NCI-H774 (cell line): ENCODE measurements at regions not wholly inside any gene's neighbourhood (a gene's known extent, or its start where the extent isn't known, plus 50 kb on each side); places are given as distances from the start of the nearest gene placed in this dataset.
A peak's percentile ranks its signal among the peaks of the same experiment; 100 is the strongest.

Source experiments
- DNase-seq: peaks from one replicate; lab custom pipeline; 2025; lab: John Stamatoyannopoulos, UW

- DNase-seq: no peak
Observed at GRCh38 chr13:33746867-33747266, 71.1 kb upstream of the RFC3 start.

GRCh38 chr13:33751151-33751550, 66.8 kb upstream of the RFC3 start:
- DNase-seq: no peak

- no peak for DNase-seq
Observed at GRCh38 chr13:33752094-33752493, 65.9 kb upstream of the RFC3 start.

GRCh38 chr13:33752597-33752996, 65.4 kb upstream of the RFC3 start:
- no peak for DNase-seq

GRCh38 chr13:33756929-33757328, 61.0 kb upstream of the RFC3 start:
- no peak for DNase-seq

GRCh38 chr13:33757713-33758112, 60.2 kb upstream of the RFC3 start:
- DNase-seq: no peak

- no peak for DNase-seq
Observed at GRCh38 chr13:33758113-33758512, 59.8 kb upstream of the RFC3 start.

- DNase-seq: peak; percentile 72
Observed at GRCh38 chr13:33761740-33762139, 56.2 kb upstream of the RFC3 start.

- no peak for DNase-seq
Observed at GRCh38 chr13:33763021-33763420, 54.9 kb upstream of the RFC3 start.

GRCh38 chr13:33764716-33765115, 53.2 kb upstream of the RFC3 start:
- DNase-seq: no peak

GRCh38 chr13:33766329-33767123, 51.4 kb upstream of the RFC3 start:
- no peak for DNase-seq

- no peak for DNase-seq
Observed at GRCh38 chr13:33767140-33767539, 50.8 kb upstream of the RFC3 start.
